GM13976 (cell line): ENCODE measurements at regions not wholly inside any gene's neighbourhood (a gene's known extent, or its start where the extent isn't known, plus 50 kb on each side); places are given as distances from the start of the nearest gene placed in this dataset.
A peak's percentile ranks its signal among the peaks of the same experiment; 100 is the strongest.

Experiments used
- DNase-seq: peaks from one replicate; pipeline ENCODE4 v3.0.0; 2012; ENCODE audit warnings: low spot score
- CTCF ChIP-seq: IDR thresholded peaks from 2 replicates; pipeline ENCODE4 v1.5.1; 2012; ENCODE audit warnings: borderline replicate concordance, mild to moderate bottlenecking; ENCODE audit not compliant: insufficient read depth; ENCODE audit errors: extremely low read depth, missing control alignments, control extremely low read depth
- in situ Hi-C: fragments of 300-500 bp; cut with MboI; formaldehyde crosslinking; loops from one replicate; pipeline ENCODE4 v1.12.0; 2022; ENCODE audit warnings: low sequenced_read_pairs, mixed read lengths, inconsistent platforms; ENCODE audit not compliant: unreplicated experiment

GRCh38 chr11:123306531-123306930 lies 111.5 kb upstream of the CLMP start:
- TF ChIP-seq CTCF, result no peak
- no peak for DNase-seq
- in situ Hi-C loops, result loop anchor here (10.0 kb wide), 1 partner anchor 168 kb away; no protein-coding TSS in a partner anchor

- no peak for TF ChIP-seq CTCF
- DNase-seq, result no peak
- in situ Hi-C loops, result loop anchor here (10.0 kb wide), 1 partner anchor 169 kb away; no protein-coding TSS in a partner anchor
Measured at GRCh38 chr11:123305601-123306375, 110.7 kb upstream of the CLMP start.

GRCh38 chr11:123304828-123305466 lies 109.9 kb upstream of the CLMP start:
- in situ Hi-C loops, result loop anchor here (10.0 kb wide), 1 partner anchor 170 kb away; no protein-coding TSS in a partner anchor
- no peak for TF ChIP-seq CTCF
- DNase-seq, result no peak

- in situ Hi-C loops, result loop anchor here (10.0 kb wide), 1 partner anchor 171 kb away; no protein-coding TSS in a partner anchor
- no peak for TF ChIP-seq CTCF
Measured at GRCh38 chr11:123303924-123304323, 108.9 kb upstream of the CLMP start.

GRCh38 chr11:123302751-123303195 lies 107.7 kb upstream of the CLMP start:
- in situ Hi-C loops, result loop anchor here (10.0 kb wide), 1 partner anchor 172 kb away; no protein-coding TSS in a partner anchor
- peak; percentile 72 for DNase-seq
- no peak for TF ChIP-seq CTCF

More at GRCh38 chr11:123303924-123304323, 108.9 kb upstream of the CLMP start:
- DNase-seq, result no peak

GRCh38 chr11:123301696-123302400 lies 106.8 kb upstream of the CLMP start:
- in situ Hi-C loops, result loop anchor here (10.0 kb wide), 1 partner anchor 173 kb away; no protein-coding TSS in a partner anchor

More at GRCh38 chr11:123301696-123302400, 106.8 kb upstream of the CLMP start:
- TF ChIP-seq CTCF, result peak; percentile 93
- DNase-seq, result peak; percentile 90
